GM12875 (cell line): ENCODE measurements at regions not wholly inside any gene's neighbourhood (a gene's known extent, or its start where the extent isn't known, plus 50 kb on each side); places are given as distances from the start of the nearest gene placed in this dataset.

Source experiments
- H3K4me3 ChIP-seq: one replicate; pipeline ENCODE4 v1.5.1; 2011; ENCODE audit warnings: low read depth, low read length, control low read depth
- CTCF ChIP-seq: IDR thresholded peaks from 2 replicates; pipeline ENCODE4 v1.5.1; 2011; ENCODE audit warnings: low read depth, mild to moderate bottlenecking, control low read depth, inconsistent platforms, low read length, moderate library complexity, borderline replicate concordance; ENCODE audit not compliant: insufficient read depth

GRCh38 chr1:59125676-59126320, 171.1 kb upstream of the FGGY start:
- H3K4me3 ChIP-seq, result no peak overlapping the region
- TF ChIP-seq CTCF, result no peak

GRCh38 chr1:59126366-59126765, 170.5 kb upstream of the FGGY start:
- no peak overlapping the region for H3K4me3 ChIP-seq
- TF ChIP-seq CTCF, result no peak

- no peak overlapping the region for H3K4me3 ChIP-seq
Observed at GRCh38 chr1:59128239-59128736, 168.6 kb upstream of the FGGY start.

GRCh38 chr1:59128784-59129227, 168.1 kb upstream of the FGGY start:
- TF ChIP-seq CTCF, result no peak
- no peak overlapping the region for H3K4me3 ChIP-seq

More at GRCh38 chr1:59128239-59128736, 168.6 kb upstream of the FGGY start:
- TF ChIP-seq CTCF, result no peak

GRCh38 chr1:59132295-59132694, 164.6 kb upstream of the FGGY start:
- no peak for TF ChIP-seq CTCF
- H3K4me3 ChIP-seq, result no peak overlapping the region

- TF ChIP-seq CTCF, result no peak
- no peak overlapping the region for H3K4me3 ChIP-seq
Observed at GRCh38 chr1:59133997-59134396, 162.9 kb upstream of the FGGY start.

- no peak overlapping the region for H3K4me3 ChIP-seq
- no peak for TF ChIP-seq CTCF
Observed at GRCh38 chr1:59135761-59136255, 161.1 kb upstream of the FGGY start.
